Esophagus mucosa (tissue), 1 donor: ENCODE measurements at regions not wholly inside any gene's neighbourhood (a gene's known extent, or its start where the extent isn't known, plus 50 kb on each side); places are given as distances from the start of the nearest gene placed in this dataset.

Source experiments
- ATAC-seq: fragments of 200-7000 bp; cut with Tn5 transposase; one replicate; pipeline ENCODE4 v1.9.1; 2020
- donor health status: DM: yes; HTN: yes; CAD: no.

- ATAC-seq: no peak
These were observed 62.4 kb upstream of the FERMT1 start for GRCh38 chr20:6185268-6185667.

GRCh38 chr20:6184086-6184485, 61.3 kb upstream of the FERMT1 start:
- ATAC-seq: no peak

- no peak for ATAC-seq
These were observed 57.7 kb upstream of the FERMT1 start for GRCh38 chr20:6180531-6180930.

GRCh38 chr20:6178537-6178936, 55.7 kb upstream of the FERMT1 start:
- no peak for ATAC-seq

- no peak for ATAC-seq
These were observed 50.7 kb upstream of the FERMT1 start for GRCh38 chr20:6173481-6173880.
